Kidney epithelial cell (primary cell): ENCODE measurements at regions not wholly inside any gene's neighbourhood (a gene's known extent, or its start where the extent isn't known, plus 50 kb on each side); places are given as distances from the start of the nearest gene placed in this dataset.

Source experiments
- DNase-seq: peaks from one replicate; pipeline ENCODE4 v3.0.0-alpha.2; 2010; ENCODE audit warnings: low read depth
- H3K27me3 ChIP-seq: 2 replicates; pipeline ENCODE4 v1.6.0; 2011; ENCODE audit warnings: low read length; ENCODE audit not compliant: control insufficient read depth, insufficient read depth
- H3K36me3 ChIP-seq: 2 replicates; pipeline ENCODE4 v1.5.1; 2011; ENCODE audit warnings: low read length; ENCODE audit not compliant: control insufficient read depth, insufficient read depth
- H3K4me3 ChIP-seq: 2 replicates; pipeline ENCODE4 v1.5.1; 2011; ENCODE audit warnings: low read depth, mild to moderate bottlenecking, control low read depth, low read length
- CTCF ChIP-seq: IDR thresholded peaks from 2 replicates; pipeline ENCODE4 v1.5.1; 2011; ENCODE audit warnings: mild to moderate bottlenecking, moderate library complexity, low read length, control low read depth, inconsistent platforms; ENCODE audit not compliant: insufficient read depth, poor library complexity, severe bottlenecking

- no peak for TF ChIP-seq CTCF
- no peak overlapping the region for H3K4me3 ChIP-seq
- H3K36me3 ChIP-seq, result no peaks in the 10 kb centered on the region
- DNase-seq, result no peak
- no peaks in the 10 kb centered on the region for H3K27me3 ChIP-seq
Observed at GRCh38 chr7:17090751-17091150, 207.7 kb upstream of the AHR start.

- H3K36me3 ChIP-seq, result no peaks in the 10 kb centered on the region
- no peak overlapping the region for H3K4me3 ChIP-seq
- no peak for DNase-seq
- H3K27me3 ChIP-seq, result no peaks in the 10 kb centered on the region
- no peak for TF ChIP-seq CTCF
Observed at GRCh38 chr7:17093461-17093860, 205.0 kb upstream of the AHR start.

- Histone ChIP-seq H3K4me3 (no peak overlapping the region), H3K27me3 (no peaks in the 10 kb centered on the region), H3K36me3 (no peaks in the 10 kb centered on the region)
- no peak for TF ChIP-seq CTCF
- peak; percentile 14 for DNase-seq
Observed at GRCh38 chr7:17094963-17095574, 203.4 kb upstream of the AHR start.

GRCh38 chr7:17095931-17096330 is 202.5 kb upstream of the AHR start:
- DNase-seq, result no peak
- no peak for TF ChIP-seq CTCF
- Histone ChIP-seq H3K27me3 (no peaks in the 10 kb centered on the region), H3K4me3 (no peak overlapping the region), H3K36me3 (no peaks in the 10 kb centered on the region)

GRCh38 chr7:17097668-17098297 is 200.7 kb upstream of the AHR start:
- DNase-seq, result no peak

More at GRCh38 chr7:17097668-17098297, 200.7 kb upstream of the AHR start:
- no peak for TF ChIP-seq CTCF
- H3K36me3 ChIP-seq, result no peaks in the 10 kb centered on the region
- H3K27me3 ChIP-seq, result no peaks in the 10 kb centered on the region
- no peak overlapping the region for H3K4me3 ChIP-seq
